Endothelial cell of umbilical vein (primary cell): ENCODE measurements at regions not wholly inside any gene's neighbourhood (a gene's known extent, or its start where the extent isn't known, plus 50 kb on each side); places are given as distances from the start of the nearest gene placed in this dataset.

Source experiments
- BruUV-seq: library from RNA; stranded (reverse); fragments of 400-500 nt; replicated peaks from 2 replicates; lab custom pipeline; 2021; lab: Mats Ljungman, UMichigan
- CTCF ChIA-PET: fragments of 300-600, 350-600 bp; sonication (Branson Sonifier 250); formaldehyde crosslinking; loops from one replicate; lab custom pipeline; 2021; ENCODE audit warnings: antibody characterized with exemption, inconsistent platforms; lab: Charles Lee
- POLR2A ChIA-PET: fragments of 300-600, 350-600 bp; sonication (Branson Sonifier 250); formaldehyde crosslinking; loops from one replicate; lab custom pipeline; 2021; ENCODE audit warnings: antibody characterized with exemption, inconsistent platforms; lab: Charles Lee
- DNase-seq: peaks from one replicate; pipeline ENCODE4 v3.0.0-alpha.2; 2011; ENCODE audit warnings: low read depth, low spot score
- FAIRE-seq: peaks from 2 replicates; lab custom pipeline; 2011; peaks lifted over from hg19 to GRCh38; lab: Jason Lieb, UNC
- H2AFZ ChIP-seq: 2 replicates; pipeline ENCODE4 v1.6.0; 2012; ENCODE audit warnings: low read depth, low read length, control low read depth, inconsistent platforms
- H3K27ac ChIP-seq: 2 replicates; pipeline ENCODE4 v1.5.1; 2011; ENCODE audit warnings: low read depth, mild to moderate bottlenecking, control low read depth, low read length, moderate library complexity; ENCODE audit not compliant: insufficient read depth
- H3K27me3 ChIP-seq, 2 experiments: 2 replicates each; pipeline versions ENCODE4 v1.6.0 to v1.6.1; 2011; ENCODE audit warnings: low read length in 2 of 2, mixed read lengths in 1 of 2; ENCODE audit not compliant: control insufficient read depth in 2 of 2, insufficient read depth in 2 of 2
- H3K36me3 ChIP-seq, 2 experiments: 2 replicates in 1 of 2; 3 replicates in 1 of 2; pipeline ENCODE4 v1.5.1; 2011; ENCODE audit warnings: low read length in 2 of 2, mild to moderate bottlenecking in 1 of 2, moderate library complexity in 1 of 2; ENCODE audit not compliant: control insufficient read depth in 2 of 2, insufficient read depth in 2 of 2; ENCODE audit errors: extremely low read depth in 1 of 2
- H3K4me1 ChIP-seq: 3 replicates; pipeline ENCODE4 v1.5.1; 2011; ENCODE audit warnings: mild to moderate bottlenecking, low read length; ENCODE audit not compliant: control insufficient read depth, insufficient read depth; ENCODE audit errors: extremely low read depth
- H3K4me2 ChIP-seq: 2 replicates; pipeline ENCODE4 v1.6.1; 2011; ENCODE audit warnings: low read length, control low read depth, mixed read lengths; ENCODE audit not compliant: insufficient read depth
- H3K4me3 ChIP-seq, 3 experiments: fragments of 200-600 bp in 1 of 3; sonication (generic), shearing (Covaris generic) in 1 of 3; replicated peaks in 1 of 3; 2 replicates each; pipeline ENCODE4 v1.5.1; 2011 to 2016; ENCODE audit warnings: control low read depth in 3 of 3, low read length in 3 of 3, mild to moderate bottlenecking in 2 of 3, inconsistent platforms in 1 of 3, low read depth in 1 of 3, moderate library complexity in 1 of 3; ENCODE audit not compliant: insufficient read depth in 1 of 3
- H3K79me2 ChIP-seq: 2 replicates; pipeline ENCODE4 v1.6.0; 2012; ENCODE audit warnings: low read length, inconsistent platforms; ENCODE audit not compliant: control insufficient read depth, insufficient read depth
- H3K9ac ChIP-seq: replicated peaks from 2 replicates; pipeline ENCODE3; 2011; ENCODE audit warnings: low read length, control low read depth; ENCODE audit not compliant: insufficient read depth; ENCODE audit errors: extremely low read depth
- H3K9me1 ChIP-seq: replicated peaks from 3 replicates; pipeline ENCODE4 v1.6.0; 2011; ENCODE audit warnings: mild to moderate bottlenecking, low read length; ENCODE audit not compliant: control insufficient read depth, insufficient read depth; ENCODE audit errors: extremely low read depth
- H3K9me3 ChIP-seq: replicated peaks from 2 replicates; pipeline ENCODE4 v1.5.1; 2012; ENCODE audit warnings: low read length, inconsistent platforms; ENCODE audit not compliant: control insufficient read depth, insufficient read depth
- H4K20me1 ChIP-seq: replicated peaks from 2 replicates; pipeline ENCODE3; 2011; ENCODE audit warnings: mild to moderate bottlenecking, low read length; ENCODE audit not compliant: control insufficient read depth, insufficient read depth; ENCODE audit errors: extremely low read depth
- EZH2 ChIP-seq: IDR thresholded peaks from 2 replicates; pipeline ENCODE4 v1.6.1; 2012; ENCODE audit warnings: borderline replicate concordance, low read depth, mild to moderate bottlenecking, moderate library complexity, low read length, inconsistent platforms; ENCODE audit not compliant: severe bottlenecking
- FOS ChIP-seq: IDR thresholded peaks from 2 replicates; pipeline ENCODE4 v1.6.1; 2011; ENCODE audit warnings: mild to moderate bottlenecking, low read length, moderate library complexity, borderline replicate concordance; ENCODE audit not compliant: insufficient read depth
- GATA2 ChIP-seq: IDR thresholded peaks from 2 replicates; pipeline ENCODE4 v1.7.0; 2011; ENCODE audit warnings: low read depth, mild to moderate bottlenecking, moderate library complexity, mixed read lengths, low read length; ENCODE audit not compliant: insufficient read length, insufficient read depth
- JUN ChIP-seq: IDR thresholded peaks from 2 replicates; pipeline ENCODE4 v1.6.1; 2011; ENCODE audit warnings: borderline replicate concordance, low read depth; ENCODE audit not compliant: insufficient read length, insufficient read depth
- MYC ChIP-seq: IDR thresholded peaks from one replicate; pipeline ENCODE4 v1.6.1; 2011; ENCODE audit warnings: mild to moderate bottlenecking, low read depth, low read length
- POLR2A ChIP-seq: IDR thresholded peaks from 2 replicates; pipeline ENCODE4 v1.6.1; 2012; ENCODE audit warnings: low read depth, mild to moderate bottlenecking, control low read depth, low read length
- POLR2AphosphoS5 ChIP-seq: IDR thresholded peaks from 2 replicates; pipeline ENCODE4 v1.6.1; 2012; ENCODE audit warnings: low read depth, mild to moderate bottlenecking, control low read depth, low read length, moderate library complexity; ENCODE audit not compliant: insufficient read depth
- dilution Hi-C: fragments of 300-500 bp; cut with MboI; formaldehyde crosslinking; loops from one replicate; pipeline ENCODE4 v1.15.0; 2019; ENCODE audit warnings: low sequenced_read_pairs; ENCODE audit not compliant: extremely low pct_ligation_motif_present
- intact Hi-C: fragments of 100-400 bp; cut with micrococcal nuclease; formaldehyde crosslinking; loops from one replicate; pipeline ENCODE4 v1.10.0; 2022
- TF ChIP-seq, protein P1 (sequence below): IDR thresholded peaks from 2 replicates; pipeline ENCODE4 v1.6.1; 2011; ENCODE audit not compliant: insufficient read depth, insufficient read length
- TF ChIP-seq, protein P2 (sequence below), 2 donors: IDR thresholded peaks; 1 replicate in 1 of 2; 2 replicates in 1 of 2; pipeline ENCODE4 v1.5.1; 2011; ENCODE audit warnings: low read length in 2 of 2, mild to moderate bottlenecking in 2 of 2, moderate library complexity in 2 of 2, control low read depth in 1 of 2, inconsistent platforms in 1 of 2, low read depth in 1 of 2; ENCODE audit not compliant: insufficient read depth in 1 of 2; ENCODE audit errors: extremely low read depth in 1 of 2

DNA sequence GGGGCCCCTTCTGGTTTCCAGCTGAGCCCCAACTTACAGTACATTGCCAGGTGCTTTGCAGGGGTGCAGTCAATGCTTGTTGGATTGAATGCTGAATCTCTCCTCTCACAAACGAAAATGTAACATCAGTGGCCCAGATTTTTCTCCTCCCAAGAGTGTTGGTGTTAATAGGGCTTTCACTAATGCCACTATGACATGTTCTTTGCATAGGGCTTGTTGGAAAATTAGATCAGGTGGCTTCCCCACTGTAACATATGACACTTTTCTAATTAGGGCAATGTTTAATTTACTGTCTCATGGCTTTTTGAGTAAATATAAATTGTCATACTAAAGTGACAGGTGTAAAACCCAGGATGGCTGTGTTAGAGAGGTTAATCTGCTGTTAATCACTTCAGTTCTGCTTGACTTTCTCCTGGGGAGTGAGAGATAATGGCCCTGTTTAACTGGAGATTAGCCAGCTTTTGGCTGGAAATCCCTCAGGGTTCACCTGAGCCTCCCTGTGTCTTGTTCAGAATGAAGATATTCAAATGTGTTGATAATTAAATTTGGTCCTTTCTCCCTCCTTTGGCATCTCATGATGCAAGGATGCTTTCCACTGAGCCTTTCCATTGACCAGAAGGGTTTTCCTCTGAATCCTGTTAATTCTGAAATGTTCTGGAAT is 502.3 kb downstream of the RBFOX1 start:
- dilution Hi-C loops (no loop called here), intact Hi-C loops (no loop called here)
- ChIA-PET POLR2A (no interaction called here), CTCF (no interaction called here)
- Histone ChIP-seq H3K36me3 (no peaks in the 10 kb centered on the region), H3K79me2 (no peaks in the 10 kb centered on the region), H3K9ac (no peak overlapping the region), H3K27ac (no peak overlapping the region), H3K9me1 (no peaks in the 10 kb centered on the region), H3K4me2 (no peak overlapping the region), H3K9me3 (no peaks in the 10 kb centered on the region), H3K27me3 (no peaks in the 10 kb centered on the region), H4K20me1 (no peaks in the 10 kb centered on the region), H2AFZ (no peak overlapping the region), H3K4me3 (no peak overlapping the region), H3K4me1 (no peaks in the 10 kb centered on the region)
- TF ChIP-seq, protein P1, sequence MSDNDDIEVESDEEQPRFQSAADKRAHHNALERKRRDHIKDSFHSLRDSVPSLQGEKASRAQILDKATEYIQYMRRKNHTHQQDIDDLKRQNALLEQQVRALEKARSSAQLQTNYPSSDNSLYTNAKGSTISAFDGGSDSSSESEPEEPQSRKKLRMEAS = no peak
- TF ChIP-seq EZH2 = no peak
- no peak for TF ChIP-seq POLR2AphosphoS5
- no peak for TF ChIP-seq JUN
- no peak for TF ChIP-seq GATA2
- no peak for TF ChIP-seq MYC
- no peak for TF ChIP-seq POLR2A
- TF ChIP-seq, protein P2, sequence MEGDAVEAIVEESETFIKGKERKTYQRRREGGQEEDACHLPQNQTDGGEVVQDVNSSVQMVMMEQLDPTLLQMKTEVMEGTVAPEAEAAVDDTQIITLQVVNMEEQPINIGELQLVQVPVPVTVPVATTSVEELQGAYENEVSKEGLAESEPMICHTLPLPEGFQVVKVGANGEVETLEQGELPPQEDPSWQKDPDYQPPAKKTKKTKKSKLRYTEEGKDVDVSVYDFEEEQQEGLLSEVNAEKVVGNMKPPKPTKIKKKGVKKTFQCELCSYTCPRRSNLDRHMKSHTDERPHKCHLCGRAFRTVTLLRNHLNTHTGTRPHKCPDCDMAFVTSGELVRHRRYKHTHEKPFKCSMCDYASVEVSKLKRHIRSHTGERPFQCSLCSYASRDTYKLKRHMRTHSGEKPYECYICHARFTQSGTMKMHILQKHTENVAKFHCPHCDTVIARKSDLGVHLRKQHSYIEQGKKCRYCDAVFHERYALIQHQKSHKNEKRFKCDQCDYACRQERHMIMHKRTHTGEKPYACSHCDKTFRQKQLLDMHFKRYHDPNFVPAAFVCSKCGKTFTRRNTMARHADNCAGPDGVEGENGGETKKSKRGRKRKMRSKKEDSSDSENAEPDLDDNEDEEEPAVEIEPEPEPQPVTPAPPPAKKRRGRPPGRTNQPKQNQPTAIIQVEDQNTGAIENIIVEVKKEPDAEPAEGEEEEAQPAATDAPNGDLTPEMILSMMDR (IDR thresholded peaks at IDR 0.05; ENCODE audit: extremely low read depth in 1 of 2, insufficient read depth in 1 of 2, low read depth in 1 of 2, low read length in 2 of 2) = no peak
- no peak for TF ChIP-seq FOS
- no TSS peak for BruUV-seq
- FAIRE-seq (no peak), DNase-seq (no peak)
